GM19238 (cell line): ENCODE measurements at regions not wholly inside any gene's neighbourhood (a gene's known extent, or its start where the extent isn't known, plus 50 kb on each side); places are given as distances from the start of the nearest gene placed in this dataset.
"Not testable (repeated sequence)": the region's sequence is repeated elsewhere in the genome, so short reads cannot be mapped to it uniquely, and the experiment has no call there.

ENCODE experiments used
- DNase-seq: peaks from one replicate; pipeline ENCODE4 v3.0.0; 2011; ENCODE audit warnings: low spot score; ENCODE audit not compliant: insufficient read length

DNA sequence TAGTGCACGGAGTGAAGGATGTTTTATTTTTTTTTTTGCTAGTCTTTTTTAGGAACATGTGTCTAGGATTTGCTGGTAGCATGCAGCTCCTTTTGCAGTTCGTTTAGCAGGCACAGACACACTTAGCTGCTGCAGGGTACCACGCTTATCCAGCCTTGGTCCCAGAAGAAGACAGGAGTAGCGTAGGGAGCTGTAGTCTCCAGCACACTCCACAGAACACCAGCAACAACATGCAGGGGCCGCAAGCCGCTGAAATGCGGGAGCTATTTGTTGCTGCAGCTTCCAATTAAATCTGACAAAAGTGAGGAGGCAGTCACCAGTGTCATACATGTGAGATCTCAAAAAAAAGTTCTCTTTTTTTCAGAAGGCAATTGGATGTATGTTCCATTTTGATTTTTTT lies 486.2 kb upstream of the KLF6 start:
- DNase-seq, result no peak

GRCh38 chr10:4270116-4270515 lies 485.1 kb upstream of the KLF6 start:
- DNase-seq, result no peak

GRCh38 chr10:4268490-4268889 lies 483.5 kb upstream of the KLF6 start:
- not testable (repeated sequence) for DNase-seq

GRCh38 chr10:4267086-4267773 lies 482.2 kb upstream of the KLF6 start:
- no peak for DNase-seq

DNA sequence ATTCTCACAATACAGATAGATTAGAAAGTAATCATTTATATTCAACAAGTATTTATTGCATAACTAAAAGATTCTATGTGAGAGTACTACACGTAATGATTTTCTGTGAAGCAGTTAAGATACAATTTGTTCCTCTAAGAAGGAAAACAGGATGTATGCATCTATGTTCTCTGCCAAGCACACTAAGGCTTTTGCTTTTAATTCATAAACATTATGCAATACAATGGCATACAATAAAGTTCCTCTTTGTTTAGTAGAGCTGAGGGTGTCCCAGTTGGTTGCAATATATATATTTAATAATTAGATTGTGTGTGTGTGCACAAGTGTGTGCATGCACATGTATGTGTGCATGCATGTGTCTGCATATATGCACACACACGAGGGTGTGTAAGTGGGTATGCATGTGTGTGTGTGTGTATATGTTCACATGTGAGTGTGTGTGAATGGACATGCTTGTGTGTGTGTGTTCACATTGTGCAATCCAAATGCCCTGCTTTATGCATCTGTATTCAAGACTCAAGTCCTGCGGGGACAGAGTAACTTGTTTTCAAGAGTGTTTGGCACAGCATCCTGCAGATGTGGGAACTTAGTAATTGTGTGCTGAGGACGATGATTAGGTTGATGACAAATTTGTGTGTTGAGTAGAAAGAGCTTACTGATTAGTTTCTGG lies 481.5 kb upstream of the KLF6 start:
- no peak for DNase-seq

- no peak for DNase-seq
These were observed 481.0 kb upstream of the KLF6 start for GRCh38 chr10:4265964-4266363.

DNA sequence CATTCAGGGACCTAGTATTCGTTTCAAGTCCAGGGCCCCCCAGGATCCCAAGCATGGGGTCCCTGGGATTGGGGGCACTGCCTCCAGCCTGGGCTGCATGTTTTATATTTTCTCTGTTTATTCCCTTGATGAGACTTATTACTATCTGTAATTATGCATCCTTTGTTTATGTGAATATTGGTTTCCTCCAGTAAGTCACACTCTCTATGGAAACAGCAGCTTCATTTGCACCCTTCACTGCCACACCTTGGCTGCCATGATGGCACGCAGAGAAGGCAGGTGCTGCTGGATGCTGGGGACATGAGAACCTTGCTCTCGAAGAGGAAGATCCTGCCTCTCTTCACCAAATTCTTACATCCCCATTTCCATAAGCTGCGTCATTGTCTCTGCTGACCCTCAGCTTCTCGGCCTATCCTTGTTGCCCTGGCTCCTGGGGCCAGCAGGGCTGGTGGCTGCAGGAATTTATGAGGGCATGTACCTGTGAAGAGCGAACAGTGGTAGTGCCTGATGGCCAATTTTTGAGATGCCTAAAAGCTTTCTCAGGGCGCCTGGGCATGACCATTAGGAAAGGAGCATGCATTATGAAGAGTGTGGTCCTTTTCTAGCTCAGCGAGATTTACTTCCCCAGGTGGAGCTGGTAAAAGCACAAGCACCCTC lies 479.3 kb upstream of the KLF6 start:
- no peak for DNase-seq

DNA sequence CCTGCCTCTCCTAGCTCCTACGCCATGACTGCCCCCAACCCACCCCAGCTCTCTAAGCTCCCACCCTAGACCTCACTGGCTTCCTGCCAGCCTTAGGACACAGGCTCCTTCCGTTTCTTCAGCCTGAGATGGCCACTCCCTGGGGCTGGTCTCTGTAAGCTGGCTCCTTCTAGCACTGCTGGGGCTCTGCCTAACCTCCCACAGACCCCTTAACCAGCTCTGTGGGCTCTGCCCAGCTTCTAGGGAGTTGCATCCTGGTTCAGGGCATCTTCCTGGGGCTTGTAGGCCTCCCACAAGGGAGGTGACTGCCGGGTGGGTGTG lies 478.6 kb upstream of the KLF6 start:
- DNase-seq, result no peak

DNA sequence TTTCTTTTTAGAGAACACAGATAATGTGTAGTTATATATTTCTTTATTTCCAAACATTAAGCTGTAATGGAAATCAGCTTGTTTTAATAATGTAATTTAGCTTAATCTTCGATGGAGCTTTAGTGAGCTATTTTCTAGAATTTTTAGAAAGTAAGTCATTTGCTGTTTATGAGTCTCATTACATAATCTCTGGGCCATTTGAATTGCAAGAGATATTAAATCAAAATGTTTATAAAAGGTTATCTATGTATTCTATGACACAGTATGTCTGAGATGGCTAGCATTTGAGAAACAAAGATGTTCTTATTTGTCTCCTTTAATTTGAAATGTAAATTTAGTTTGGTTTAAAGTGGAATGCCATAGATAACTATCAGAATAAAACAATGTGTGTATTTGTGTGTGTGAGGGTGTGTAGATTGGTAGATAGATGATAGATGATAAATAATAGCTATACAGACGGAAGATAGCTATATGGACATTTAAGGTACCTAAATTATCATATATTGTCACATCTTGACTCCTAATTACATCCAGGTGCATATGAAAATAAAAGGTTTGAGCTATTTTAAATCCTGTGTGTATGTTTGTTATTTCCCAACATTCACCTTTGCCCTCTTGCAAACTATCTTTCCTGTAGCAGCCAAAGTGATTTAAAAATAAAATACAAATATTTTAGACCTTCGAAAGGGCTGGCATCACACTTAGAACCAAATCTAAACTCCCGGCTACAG lies 478.0 kb upstream of the KLF6 start:
- DNase-seq, result no peak

DNA sequence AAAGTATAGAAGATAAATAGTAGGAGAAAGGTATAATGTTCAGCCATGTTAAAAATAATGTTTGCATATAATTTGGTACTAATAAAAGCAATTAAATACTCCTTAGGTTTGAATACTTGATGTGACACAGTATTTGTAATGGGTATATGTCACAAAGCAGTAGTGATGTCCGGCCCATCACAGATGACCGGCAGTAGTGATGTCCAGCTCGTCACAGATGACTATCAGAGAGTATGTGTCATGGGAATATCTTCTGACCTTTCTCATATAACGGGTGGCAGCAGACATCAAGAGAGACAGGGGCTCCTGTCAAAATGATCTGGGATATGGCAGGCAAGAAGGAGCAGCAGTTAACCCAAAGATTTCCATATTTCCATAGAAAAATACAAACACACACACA lies 477.4 kb upstream of the KLF6 start:
- no peak for DNase-seq

GRCh38 chr10:4260483-4261124 lies 475.6 kb upstream of the KLF6 start:
- no peak for DNase-seq

GRCh38 chr10:4257939-4258465 lies 473.0 kb upstream of the KLF6 start:
- DNase-seq, result no peak

- no peak for DNase-seq
These were observed 472.0 kb upstream of the KLF6 start for GRCh38 chr10:4256971-4257370.

DNA sequence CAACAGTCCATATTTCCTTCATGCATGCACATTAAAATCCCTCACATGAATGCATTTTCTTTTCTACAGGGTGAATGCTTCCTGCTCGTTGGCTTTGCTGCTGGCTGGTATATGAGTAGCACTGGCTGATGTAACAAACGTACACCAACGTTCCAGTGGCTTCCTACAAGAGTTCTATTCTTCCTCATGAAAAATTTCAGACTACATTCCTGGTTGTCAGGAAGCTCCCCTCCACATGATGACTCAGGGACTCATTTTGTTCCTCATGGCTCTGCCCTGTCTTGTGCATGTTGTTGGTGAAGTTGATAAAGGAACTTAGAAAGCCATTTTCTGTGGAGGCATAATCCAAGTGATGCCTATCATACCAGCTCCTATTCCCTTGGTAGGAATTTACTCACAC lies 470.7 kb upstream of the KLF6 start:
- no peak for DNase-seq

DNA sequence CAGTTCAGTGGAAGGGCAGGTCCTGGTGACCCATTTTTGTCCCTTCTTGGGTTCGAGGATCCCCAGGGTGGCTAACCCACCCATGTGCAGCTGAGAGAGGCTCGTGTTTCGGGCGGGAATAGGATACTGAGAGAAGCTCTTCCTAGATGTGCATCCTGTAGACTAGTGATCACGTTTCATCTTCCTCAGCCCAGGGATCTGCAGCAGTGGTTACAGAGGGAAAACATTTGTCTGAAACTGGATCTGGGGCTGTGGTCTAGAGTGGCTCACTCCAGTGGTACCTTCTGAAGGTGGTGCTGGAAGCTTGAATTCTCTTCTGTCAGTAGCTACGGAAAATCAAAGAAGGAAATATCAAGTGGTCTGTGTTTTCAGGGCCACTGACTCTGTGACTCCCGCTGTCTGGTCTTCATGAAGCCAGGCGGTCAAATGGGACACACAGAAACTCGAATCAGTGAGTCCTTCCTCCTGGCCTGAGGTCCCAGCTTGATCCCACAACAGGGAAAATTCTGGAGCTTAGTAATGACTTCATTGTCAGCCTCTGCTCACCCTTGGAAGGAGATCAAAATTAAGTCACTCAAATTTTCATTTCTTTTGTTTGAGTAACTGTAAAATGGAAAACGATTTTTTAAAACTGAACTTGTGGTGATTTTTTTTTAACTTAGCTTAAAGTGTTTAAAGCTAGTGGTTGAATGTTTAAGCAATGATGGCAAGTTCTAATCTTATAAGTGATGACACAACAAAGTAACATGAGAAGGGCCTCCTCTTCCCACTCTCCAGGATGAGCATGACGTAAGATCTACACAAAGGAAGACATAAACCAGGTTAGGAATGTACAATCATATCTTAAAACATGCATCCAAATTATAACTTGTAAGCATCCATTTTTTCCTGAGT lies 469.3 kb upstream of the KLF6 start:
- DNase-seq, result no peak

GRCh38 chr10:4252701-4253100 lies 467.7 kb upstream of the KLF6 start:
- no peak for DNase-seq

GRCh38 chr10:4250587-4250887 lies 465.5 kb upstream of the KLF6 start:
- DNase-seq, result no peak

DNA sequence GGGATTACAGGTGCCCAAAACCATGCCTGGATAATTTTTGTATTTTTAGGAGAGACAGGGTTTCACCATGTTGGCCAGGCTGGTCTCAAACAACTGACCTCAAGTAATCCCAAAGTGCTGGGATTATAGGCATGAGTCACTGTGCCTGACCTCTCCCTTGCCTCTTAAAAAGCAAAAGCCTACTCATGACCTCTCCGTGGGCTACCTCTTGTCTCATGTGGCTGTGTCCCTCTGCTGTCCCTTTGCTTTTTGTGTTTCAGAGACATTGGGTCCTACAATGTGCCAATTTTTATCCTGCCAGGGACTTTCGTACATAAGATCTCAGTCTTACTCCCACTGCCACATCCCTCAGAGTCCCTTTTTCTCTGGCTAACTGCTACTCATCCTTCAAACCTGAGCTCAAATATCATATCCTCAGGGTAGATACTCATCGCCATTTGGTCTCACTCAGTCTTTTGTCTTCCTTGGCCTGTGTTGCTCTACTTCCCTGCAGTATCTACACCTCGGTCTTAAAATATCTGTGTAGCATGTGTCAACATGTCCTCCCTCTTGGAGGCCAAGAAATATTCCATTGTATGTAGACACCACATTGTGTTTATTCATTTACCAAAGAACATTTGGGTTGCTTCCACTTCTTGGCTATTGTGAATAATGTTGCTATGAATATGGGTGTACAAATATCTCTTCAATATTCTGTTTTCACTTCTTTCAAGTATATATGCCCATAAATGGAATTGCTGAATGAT lies 465.0 kb upstream of the KLF6 start:
- no peak for DNase-seq

GRCh38 chr10:4247379-4247778 lies 462.4 kb upstream of the KLF6 start:
- no peak for DNase-seq

- DNase-seq, result no peak
These were observed 461.9 kb upstream of the KLF6 start for GRCh38 chr10:4246881-4247358.
